GM13977 (cell line): ENCODE measurements at regions not wholly inside any gene's neighbourhood (a gene's known extent, or its start where the extent isn't known, plus 50 kb on each side); places are given as distances from the start of the nearest gene placed in this dataset.
"Not testable (repeated sequence)": the region's sequence is repeated elsewhere in the genome, so short reads cannot be mapped to it uniquely, and the experiment has no call there.

Source experiments
- DNase-seq: peaks from one replicate; pipeline ENCODE4 v3.0.0; 2012; ENCODE audit warnings: low spot score
- in situ Hi-C: fragments of 300-500 bp; cut with MboI; formaldehyde crosslinking; loops from one replicate; pipeline ENCODE4 v1.12.0; 2022; ENCODE audit warnings: low sequenced_read_pairs, low pct_unique_long_range_greater_than_20kb, mixed read lengths, inconsistent platforms; ENCODE audit not compliant: unreplicated experiment
- TF ChIP-seq, protein P1 (sequence below): IDR thresholded peaks from 2 replicates; pipeline ENCODE4 v1.5.1; 2012; ENCODE audit warnings: mild to moderate bottlenecking, control low read depth; ENCODE audit not compliant: insufficient read depth; ENCODE audit errors: extremely low read depth, missing control alignments

DNA sequence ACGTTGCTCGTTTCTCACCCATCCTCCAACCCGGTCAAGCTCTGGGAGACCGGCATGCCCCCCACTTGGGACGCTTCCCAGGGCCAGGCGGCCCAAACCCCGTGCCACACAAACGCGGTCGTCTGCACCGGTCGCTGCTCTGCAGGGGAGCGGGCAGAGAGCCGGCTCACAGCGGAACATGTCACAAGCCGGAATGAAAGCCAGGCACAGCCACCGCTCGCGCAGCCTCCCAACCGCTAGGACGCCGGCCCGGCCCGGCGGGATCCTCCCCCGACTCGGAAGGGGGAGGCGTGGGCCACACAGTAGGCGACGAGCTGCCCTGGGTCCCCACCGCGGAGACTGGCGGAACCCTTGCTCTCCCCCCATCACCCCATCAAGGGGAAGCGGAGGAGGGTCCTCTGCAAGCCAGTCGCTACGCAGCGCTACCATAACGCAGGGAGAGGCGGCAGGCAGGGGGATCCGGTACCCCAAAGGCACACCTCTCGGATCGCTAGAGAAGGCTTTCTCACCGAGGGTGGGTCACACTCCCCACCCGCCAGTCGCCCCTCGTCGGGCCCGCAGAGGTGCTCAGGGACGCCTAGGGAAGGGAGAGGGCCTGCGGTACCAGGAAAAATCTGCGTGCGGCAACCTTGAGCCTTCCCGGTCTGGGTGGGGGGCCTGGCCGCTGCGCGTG, 768.4 kb upstream of the DEFB115 start:
- in situ Hi-C loops, result no loop called here
- DNase-seq, result no peak
- TF ChIP-seq, protein P1, sequence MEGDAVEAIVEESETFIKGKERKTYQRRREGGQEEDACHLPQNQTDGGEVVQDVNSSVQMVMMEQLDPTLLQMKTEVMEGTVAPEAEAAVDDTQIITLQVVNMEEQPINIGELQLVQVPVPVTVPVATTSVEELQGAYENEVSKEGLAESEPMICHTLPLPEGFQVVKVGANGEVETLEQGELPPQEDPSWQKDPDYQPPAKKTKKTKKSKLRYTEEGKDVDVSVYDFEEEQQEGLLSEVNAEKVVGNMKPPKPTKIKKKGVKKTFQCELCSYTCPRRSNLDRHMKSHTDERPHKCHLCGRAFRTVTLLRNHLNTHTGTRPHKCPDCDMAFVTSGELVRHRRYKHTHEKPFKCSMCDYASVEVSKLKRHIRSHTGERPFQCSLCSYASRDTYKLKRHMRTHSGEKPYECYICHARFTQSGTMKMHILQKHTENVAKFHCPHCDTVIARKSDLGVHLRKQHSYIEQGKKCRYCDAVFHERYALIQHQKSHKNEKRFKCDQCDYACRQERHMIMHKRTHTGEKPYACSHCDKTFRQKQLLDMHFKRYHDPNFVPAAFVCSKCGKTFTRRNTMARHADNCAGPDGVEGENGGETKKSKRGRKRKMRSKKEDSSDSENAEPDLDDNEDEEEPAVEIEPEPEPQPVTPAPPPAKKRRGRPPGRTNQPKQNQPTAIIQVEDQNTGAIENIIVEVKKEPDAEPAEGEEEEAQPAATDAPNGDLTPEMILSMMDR, result no peak

DNA sequence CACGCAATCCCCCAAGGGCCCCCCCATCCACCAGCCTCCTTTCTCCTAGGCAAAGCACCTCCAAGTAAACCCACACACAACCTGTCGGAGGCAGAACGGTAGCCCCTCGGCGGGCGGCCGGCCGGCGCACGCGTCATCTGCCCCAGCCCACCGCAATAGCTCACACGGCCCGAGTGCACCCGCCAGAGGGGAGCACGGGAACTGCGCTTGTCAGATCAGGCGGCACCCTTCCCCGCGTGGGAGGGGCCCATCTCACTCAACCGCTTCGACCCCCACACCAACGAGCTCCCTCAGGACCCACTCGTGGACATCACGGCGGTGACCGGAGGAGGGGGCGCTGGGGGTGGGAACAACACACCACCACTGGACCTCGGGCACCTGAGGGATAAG, 767.9 kb upstream of the DEFB115 start:
- TF ChIP-seq, protein P1, result no peak
- in situ Hi-C loops, result no loop called here
- DNase-seq, result no peak

DNA sequence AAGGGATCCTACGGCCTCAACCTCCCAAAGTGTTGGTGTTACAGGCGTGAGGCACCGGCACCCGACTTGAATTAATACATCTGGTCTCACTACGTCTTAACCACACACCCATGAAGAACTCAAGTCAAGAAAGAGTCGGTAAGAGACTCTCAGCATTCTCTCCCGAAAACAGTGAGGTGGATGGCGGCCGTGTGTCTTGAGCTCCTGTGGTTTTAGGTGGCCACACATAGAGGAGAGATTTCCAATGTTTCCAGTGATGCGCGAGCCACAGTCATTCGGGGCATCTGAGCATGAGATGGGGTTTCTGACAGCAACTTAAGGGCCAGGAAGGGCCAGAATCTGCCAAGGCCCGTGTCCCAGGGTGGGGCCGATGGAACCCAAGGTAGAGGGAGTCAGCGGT, 766.4 kb upstream of the DEFB115 start:
- TF ChIP-seq, protein P1, result no peak
- in situ Hi-C loops, result no loop called here
- no peak for DNase-seq

DNA sequence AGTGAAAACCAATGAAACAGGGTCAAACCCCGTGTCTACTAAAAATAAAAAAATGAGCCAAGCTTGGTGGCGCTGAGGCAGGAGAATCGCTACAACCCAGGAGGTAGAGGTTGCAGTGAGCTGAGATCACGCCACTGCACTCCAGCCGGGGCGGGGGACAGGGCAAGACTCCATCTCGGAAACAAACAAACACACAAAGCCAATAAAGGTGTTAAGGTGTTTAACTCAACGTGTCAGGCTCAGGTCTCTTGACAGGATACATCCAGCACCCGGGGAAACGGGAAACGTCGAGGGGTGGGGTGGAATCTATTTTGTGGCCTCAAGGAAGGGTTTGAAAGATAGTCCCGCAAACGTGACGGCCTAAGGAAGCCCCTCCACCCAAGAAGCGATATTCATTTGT, 760.8 kb upstream of the DEFB115 start:
- in situ Hi-C loops, result not testable (repeated sequence)

DNA sequence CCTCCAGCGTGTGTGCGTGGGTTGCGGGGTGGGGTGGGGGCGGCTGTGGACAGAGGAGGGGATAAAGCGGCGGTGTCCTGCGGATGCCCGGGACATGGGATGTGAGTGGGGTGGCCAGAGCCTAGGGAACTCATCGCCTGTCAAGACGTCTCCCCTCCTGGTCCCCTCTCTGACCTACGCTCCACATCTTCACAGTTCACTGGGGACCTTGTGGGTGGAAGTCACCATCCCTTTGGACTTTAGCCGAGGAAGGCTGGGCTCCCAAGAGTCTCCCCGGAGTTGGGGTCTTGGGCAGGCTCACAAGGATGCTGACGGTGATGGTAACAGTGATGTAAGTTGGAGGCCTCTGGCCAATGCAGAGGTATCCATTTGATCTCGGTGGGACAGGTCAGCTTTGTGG, 760.3 kb upstream of the DEFB115 start:
- DNase-seq, in situ Hi-C loops: not testable (repeated sequence)

More for the DNA sequence above, 760.8 kb upstream of the DEFB115 start:
- not testable (repeated sequence) for DNase-seq

DNA sequence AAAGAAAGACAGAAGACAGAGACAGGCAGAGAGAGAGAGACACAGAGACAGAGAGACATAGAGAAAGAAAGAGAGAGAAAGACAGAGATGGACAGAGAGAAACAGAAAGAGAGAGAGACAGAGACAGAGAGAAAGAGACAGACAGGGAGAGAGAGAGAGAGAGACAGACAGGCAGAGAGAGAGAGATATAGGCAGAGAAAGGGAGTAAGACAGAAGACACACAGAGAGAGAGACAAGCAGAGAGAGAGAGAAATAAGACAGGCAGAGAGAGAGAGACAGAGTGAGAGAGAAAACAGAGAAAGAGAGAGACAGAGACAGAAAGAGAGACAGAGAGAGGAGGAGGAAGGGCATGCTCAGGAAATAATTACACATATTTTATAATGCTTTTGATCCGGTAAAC, 758.3 kb upstream of the DEFB115 start:
- no peak for DNase-seq
- TF ChIP-seq, protein P1, result no peak
- in situ Hi-C loops, result no loop called here

DNA sequence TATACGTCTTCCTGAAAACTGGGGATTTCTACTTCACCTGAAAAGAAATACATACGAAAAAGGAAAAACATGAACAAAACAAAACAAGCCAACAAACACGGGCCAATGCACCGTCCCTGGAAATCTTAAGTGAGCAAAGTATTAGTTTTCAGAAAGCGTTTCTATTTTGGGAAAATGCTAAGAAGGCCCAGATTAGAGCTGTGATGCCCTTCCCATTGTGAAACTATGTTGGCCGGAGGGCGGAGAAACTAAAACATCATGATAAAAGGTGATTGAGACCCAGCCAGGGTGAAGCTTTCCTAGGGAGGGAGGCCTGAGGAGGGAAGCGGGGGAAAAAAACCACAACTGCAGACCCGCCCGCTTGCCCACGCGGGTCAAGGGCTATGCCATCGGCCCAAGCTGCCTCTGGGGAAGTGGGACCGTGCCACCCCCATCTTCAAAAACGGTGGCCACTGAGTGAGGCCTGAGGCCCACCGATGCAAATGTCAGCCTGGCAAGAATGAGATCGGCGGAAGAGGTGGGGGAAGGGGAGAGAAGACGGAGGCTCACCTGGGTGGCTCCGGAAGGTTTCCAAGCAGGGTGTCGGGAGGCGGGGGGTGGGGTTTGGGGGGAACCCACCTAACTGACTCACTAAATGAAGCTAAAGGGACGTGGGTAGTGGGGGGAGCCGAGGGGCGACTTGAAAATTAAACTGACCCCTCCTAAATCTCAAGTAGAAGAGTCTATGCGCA, 757.6 kb upstream of the DEFB115 start:
- in situ Hi-C loops, DNase-seq: not testable (repeated sequence)

DNA sequence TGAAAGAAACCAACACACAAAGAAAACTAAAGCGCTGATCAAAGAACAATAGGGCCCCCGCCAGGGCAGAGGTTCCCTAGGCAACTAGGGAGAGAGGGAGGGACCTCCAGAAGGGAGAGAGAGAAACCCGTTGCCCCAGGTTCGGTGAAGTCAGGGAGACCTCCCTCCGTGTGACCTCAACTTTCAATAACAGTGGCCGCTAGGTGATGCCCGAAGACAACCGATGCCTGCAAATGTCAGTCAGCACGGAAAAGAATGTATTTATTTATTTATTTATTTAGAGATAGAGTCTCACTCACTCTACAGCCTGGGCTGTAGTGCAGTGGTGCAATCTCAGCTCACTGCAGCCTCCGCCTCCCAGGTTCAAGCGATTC, 757.0 kb upstream of the DEFB115 start:
- DNase-seq, in situ Hi-C loops: not testable (repeated sequence)
